HCT116 (cell line): ENCODE measurements at regions not wholly inside any gene's neighbourhood (a gene's known extent, or its start where the extent isn't known, plus 50 kb on each side); places are given as distances from the start of the nearest gene placed in this dataset.

Source experiments
- EZH2 ChIP-seq: fragments of 200-600 bp; sonication (generic); IDR thresholded peaks from 2 replicates; pipeline ENCODE4 v1.6.1; 2017; ENCODE audit warnings: antibody characterized with exemption, mixed run types
- EZH2phosphoT487 ChIP-seq: fragments of 200-600 bp; IDR thresholded peaks from 2 replicates; pipeline ENCODE4 v1.6.1; 2018; ENCODE audit warnings: antibody characterized with exemption, borderline replicate concordance
- POLR2A ChIP-seq: IDR thresholded peaks from 2 replicates; pipeline ENCODE4 v1.7.0; 2011; ENCODE audit warnings: borderline replicate concordance; ENCODE audit not compliant: insufficient read depth, insufficient read length; ENCODE audit errors: extremely low read depth
- POLR2AphosphoS5 ChIP-seq: IDR thresholded peaks from 2 replicates; pipeline ENCODE4 v1.6.1; 2011; ENCODE audit warnings: mild to moderate bottlenecking, low read depth, low read length, moderate library complexity
- RAD21 ChIP-seq: IDR thresholded peaks from 2 replicates; pipeline ENCODE4 v1.6.1; 2012; ENCODE audit warnings: low read depth, mild to moderate bottlenecking
- SP1 ChIP-seq: IDR thresholded peaks from 2 replicates; pipeline ENCODE4 v1.6.1; 2012; ENCODE audit warnings: low read depth
- TCF7L2 ChIP-seq: IDR thresholded peaks from 2 replicates; pipeline ENCODE4 v1.7.0; 2011; ENCODE audit warnings: borderline replicate concordance, inconsistent platforms; ENCODE audit not compliant: insufficient read depth, insufficient read length; ENCODE audit errors: extremely low read depth
- YY1 ChIP-seq: IDR thresholded peaks from 2 replicates; pipeline ENCODE4 v1.6.1; 2011; ENCODE audit warnings: low read length, low read depth, moderate library complexity, mild to moderate bottlenecking; ENCODE audit not compliant: insufficient replicate concordance; ENCODE audit errors: extremely low read depth
- ZNF274 ChIP-seq: fragments of 200-500 bp; sonication (Bioruptor generic); IDR thresholded peaks from 2 replicates; pipeline ENCODE4 v1.6.1; 2014; ENCODE audit warnings: mild to moderate bottlenecking, low read depth, low read length, inconsistent platforms
- TF ChIP-seq, protein P1 (sequence below), 3 experiments: fragments of 200-600 bp in 1 of 3; sonication (generic) in 1 of 3; IDR thresholded peaks in 2 of 3; conservative IDR thresholded peaks in 1 of 3; 2 replicates each; pipeline ENCODE4 v1.5.1; 2012 to 2017; ENCODE audit warnings: low read depth in 2 of 3, low read length in 2 of 3, antibody characterized with exemption in 1 of 3, borderline replicate concordance in 1 of 3, control low read depth in 1 of 3, mild to moderate bottlenecking in 1 of 3, mixed read lengths in 1 of 3, mixed run types in 1 of 3, moderate library complexity in 1 of 3; ENCODE audit not compliant: insufficient read depth in 1 of 3
- TF ChIP-seq, protein P2 (sequence below): IDR thresholded peaks from 2 replicates; pipeline ENCODE4 v1.6.1; 2011; ENCODE audit warnings: mild to moderate bottlenecking, low read length, moderate library complexity; ENCODE audit not compliant: insufficient replicate concordance; ENCODE audit errors: extremely low read depth
- TF ChIP-seq, protein P3 (sequence below): IDR thresholded peaks from 2 replicates; pipeline ENCODE4 v1.6.1; 2012; ENCODE audit warnings: low read depth
- TF ChIP-seq, protein P4 (sequence below): IDR thresholded peaks from 2 replicates; pipeline ENCODE4 v1.6.1; 2012
- TF ChIP-seq, protein P5 (sequence below): IDR thresholded peaks from 2 replicates; pipeline ENCODE4 v1.6.1; 2012

DNA sequence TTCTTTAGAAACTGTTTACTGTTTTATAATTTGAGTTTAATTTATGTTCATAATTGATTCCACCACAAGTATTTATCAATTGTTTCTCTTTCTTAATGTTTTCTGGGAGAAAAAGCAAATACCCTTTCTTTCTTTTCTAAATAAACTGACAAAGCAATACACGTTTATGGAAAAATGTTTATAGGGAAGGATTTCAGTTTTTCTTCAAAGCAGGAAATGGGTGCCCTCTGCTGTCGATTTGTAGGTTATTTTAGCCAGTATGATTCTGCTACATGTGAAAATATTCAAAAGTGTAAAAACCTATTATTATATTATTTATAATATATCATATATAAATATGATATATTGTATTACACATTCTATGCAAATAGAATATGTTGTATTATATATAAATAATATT is 921.0 kb upstream of the ROBO1 start:
- TF ChIP-seq, protein P1, sequence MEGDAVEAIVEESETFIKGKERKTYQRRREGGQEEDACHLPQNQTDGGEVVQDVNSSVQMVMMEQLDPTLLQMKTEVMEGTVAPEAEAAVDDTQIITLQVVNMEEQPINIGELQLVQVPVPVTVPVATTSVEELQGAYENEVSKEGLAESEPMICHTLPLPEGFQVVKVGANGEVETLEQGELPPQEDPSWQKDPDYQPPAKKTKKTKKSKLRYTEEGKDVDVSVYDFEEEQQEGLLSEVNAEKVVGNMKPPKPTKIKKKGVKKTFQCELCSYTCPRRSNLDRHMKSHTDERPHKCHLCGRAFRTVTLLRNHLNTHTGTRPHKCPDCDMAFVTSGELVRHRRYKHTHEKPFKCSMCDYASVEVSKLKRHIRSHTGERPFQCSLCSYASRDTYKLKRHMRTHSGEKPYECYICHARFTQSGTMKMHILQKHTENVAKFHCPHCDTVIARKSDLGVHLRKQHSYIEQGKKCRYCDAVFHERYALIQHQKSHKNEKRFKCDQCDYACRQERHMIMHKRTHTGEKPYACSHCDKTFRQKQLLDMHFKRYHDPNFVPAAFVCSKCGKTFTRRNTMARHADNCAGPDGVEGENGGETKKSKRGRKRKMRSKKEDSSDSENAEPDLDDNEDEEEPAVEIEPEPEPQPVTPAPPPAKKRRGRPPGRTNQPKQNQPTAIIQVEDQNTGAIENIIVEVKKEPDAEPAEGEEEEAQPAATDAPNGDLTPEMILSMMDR (IDR thresholded peaks at IDR 0.05 in 2 of 3, conservative IDR thresholded peaks at IDR 0.05 in 1 of 3; ENCODE audit: borderline replicate concordance in 1 of 3, insufficient read depth in 1 of 3, low read depth in 2 of 3, low read length in 2 of 3) = no peak
- TF ChIP-seq POLR2AphosphoS5 = no peak
- no peak for TF ChIP-seq EZH2phosphoT487
- no peak for TF ChIP-seq POLR2A
- no peak for TF ChIP-seq SP1
- TF ChIP-seq EZH2 = no peak
- TF ChIP-seq, protein P2, sequence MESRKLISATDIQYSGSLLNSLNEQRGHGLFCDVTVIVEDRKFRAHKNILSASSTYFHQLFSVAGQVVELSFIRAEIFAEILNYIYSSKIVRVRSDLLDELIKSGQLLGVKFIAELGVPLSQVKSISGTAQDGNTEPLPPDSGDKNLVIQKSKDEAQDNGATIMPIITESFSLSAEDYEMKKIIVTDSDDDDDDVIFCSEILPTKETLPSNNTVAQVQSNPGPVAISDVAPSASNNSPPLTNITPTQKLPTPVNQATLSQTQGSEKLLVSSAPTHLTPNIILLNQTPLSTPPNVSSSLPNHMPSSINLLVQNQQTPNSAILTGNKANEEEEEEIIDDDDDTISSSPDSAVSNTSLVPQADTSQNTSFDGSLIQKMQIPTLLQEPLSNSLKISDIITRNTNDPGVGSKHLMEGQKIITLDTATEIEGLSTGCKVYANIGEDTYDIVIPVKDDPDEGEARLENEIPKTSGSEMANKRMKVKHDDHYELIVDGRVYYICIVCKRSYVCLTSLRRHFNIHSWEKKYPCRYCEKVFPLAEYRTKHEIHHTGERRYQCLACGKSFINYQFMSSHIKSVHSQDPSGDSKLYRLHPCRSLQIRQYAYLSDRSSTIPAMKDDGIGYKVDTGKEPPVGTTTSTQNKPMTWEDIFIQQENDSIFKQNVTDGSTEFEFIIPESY = no peak
- TF ChIP-seq, protein P3, sequence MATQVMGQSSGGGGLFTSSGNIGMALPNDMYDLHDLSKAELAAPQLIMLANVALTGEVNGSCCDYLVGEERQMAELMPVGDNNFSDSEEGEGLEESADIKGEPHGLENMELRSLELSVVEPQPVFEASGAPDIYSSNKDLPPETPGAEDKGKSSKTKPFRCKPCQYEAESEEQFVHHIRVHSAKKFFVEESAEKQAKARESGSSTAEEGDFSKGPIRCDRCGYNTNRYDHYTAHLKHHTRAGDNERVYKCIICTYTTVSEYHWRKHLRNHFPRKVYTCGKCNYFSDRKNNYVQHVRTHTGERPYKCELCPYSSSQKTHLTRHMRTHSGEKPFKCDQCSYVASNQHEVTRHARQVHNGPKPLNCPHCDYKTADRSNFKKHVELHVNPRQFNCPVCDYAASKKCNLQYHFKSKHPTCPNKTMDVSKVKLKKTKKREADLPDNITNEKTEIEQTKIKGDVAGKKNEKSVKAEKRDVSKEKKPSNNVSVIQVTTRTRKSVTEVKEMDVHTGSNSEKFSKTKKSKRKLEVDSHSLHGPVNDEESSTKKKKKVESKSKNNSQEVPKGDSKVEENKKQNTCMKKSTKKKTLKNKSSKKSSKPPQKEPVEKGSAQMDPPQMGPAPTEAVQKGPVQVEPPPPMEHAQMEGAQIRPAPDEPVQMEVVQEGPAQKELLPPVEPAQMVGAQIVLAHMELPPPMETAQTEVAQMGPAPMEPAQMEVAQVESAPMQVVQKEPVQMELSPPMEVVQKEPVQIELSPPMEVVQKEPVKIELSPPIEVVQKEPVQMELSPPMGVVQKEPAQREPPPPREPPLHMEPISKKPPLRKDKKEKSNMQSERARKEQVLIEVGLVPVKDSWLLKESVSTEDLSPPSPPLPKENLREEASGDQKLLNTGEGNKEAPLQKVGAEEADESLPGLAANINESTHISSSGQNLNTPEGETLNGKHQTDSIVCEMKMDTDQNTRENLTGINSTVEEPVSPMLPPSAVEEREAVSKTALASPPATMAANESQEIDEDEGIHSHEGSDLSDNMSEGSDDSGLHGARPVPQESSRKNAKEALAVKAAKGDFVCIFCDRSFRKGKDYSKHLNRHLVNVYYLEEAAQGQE = no peak
- TF ChIP-seq ZNF274 = no peak
- TF ChIP-seq, protein P4, sequence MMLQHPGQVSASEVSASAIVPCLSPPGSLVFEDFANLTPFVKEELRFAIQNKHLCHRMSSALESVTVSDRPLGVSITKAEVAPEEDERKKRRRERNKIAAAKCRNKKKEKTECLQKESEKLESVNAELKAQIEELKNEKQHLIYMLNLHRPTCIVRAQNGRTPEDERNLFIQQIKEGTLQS = no peak
- TF ChIP-seq, protein P5, sequence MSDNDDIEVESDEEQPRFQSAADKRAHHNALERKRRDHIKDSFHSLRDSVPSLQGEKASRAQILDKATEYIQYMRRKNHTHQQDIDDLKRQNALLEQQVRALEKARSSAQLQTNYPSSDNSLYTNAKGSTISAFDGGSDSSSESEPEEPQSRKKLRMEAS = no peak
- no peak for TF ChIP-seq YY1
- no peak for TF ChIP-seq RAD21
- no peak for TF ChIP-seq TCF7L2
